Activated CD4-positive, alpha-beta T cell treated with anti-CD3 and anti-CD28 coated beads for 48 hours (primary cell): ENCODE measurements at regions not wholly inside any gene's neighbourhood (a gene's known extent, or its start where the extent isn't known, plus 50 kb on each side); places are given as distances from the start of the nearest gene placed in this dataset.
"Not testable (repeated sequence)": the region's sequence is repeated elsewhere in the genome, so short reads cannot be mapped to it uniquely, and the experiment has no call there.

Experiments used
- DNase-seq: peaks from one replicate; pipeline ENCODE4 v3.0.0-alpha.2; 2020

DNA sequence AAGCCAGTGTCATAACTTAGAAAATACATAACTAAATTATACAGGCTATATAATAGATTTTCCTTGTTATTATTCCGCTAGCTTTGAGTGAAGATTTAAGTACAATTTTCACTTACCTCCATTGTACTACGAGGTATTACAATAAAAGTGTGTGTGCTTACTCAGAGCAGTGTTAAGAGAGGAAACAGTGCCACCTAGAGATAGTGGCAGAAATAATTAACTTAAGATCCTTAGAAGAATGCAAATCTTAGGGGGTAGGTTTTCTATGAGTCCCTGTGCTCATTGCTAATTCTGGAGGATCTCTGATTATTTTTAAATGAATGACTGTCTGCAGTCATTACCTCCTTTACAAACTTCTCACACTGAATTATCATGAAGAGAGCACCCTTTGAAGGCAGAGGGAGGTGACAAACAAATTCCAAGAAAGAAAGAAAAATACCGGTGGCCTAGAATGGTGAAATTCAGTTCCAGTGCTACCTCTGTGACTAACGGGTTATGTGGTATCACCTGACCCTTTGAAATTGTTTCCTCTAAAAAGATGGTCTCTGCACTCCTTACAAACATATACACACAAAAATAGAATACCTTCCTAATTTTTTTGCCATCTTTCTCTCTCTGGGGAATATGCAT, 379.8 kb downstream of the TRIM36 start:
- DNase-seq: no peak

DNA sequence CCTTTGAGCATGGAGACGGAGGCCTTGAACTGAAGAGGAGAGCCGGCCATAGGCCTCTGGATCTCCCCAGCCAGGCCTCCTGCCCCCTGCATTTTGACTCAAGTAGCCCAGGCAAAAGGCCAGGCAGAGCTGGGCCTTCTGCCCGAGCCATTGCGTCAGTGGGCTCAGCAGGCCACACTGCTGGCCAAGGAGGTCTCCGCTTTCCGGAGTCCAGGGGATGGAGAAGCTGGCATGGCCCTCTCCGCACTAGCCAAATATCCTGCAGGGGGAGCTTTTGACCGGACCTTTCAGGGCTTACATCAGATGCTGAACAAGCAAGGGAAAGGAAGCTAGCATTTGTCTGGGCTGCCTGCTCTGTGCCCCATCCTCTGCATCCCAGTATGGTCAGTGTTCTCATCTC, 386.8 kb downstream of the TRIM36 start:
- DNase-seq: no peak

DNA sequence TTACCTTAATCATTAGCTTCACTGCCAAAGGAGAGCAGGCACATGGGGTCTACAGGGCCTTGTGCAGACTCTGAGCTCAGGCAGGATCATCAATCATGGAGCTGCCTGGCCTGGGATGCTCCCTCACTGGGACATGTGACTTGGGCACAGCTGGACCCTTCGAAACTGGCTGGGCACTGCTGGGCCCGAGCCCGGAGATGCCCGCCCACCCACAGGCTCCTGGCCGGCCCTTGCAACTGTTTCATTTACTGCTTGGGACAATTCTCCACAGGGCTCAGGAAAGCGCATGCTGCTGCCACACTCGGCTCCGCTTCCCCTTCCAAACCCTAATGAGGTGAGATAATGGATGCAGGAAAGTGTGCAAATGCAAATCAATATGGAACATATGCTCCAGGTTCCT, 387.5 kb downstream of the TRIM36 start:
- no peak for DNase-seq

DNA sequence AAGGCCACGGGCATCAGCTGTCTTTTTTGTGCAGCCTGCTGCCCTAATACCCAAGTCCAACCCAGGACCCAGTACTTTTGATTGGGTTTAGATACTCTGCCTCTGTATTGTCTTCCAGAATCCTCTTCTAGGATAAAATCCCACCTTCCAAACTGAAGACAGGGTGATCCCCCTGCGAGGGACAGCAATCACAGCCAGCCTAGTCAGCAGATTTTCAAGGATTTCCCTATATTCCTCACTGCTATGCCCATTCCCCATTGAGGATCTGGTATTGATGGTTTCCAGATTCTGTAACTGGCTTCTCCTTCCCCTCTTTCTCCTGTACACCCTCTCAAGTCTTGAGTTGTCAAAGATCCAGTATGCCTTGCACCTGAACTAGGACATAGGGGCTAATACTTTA, 389.4 kb downstream of the TRIM36 start:
- no peak for DNase-seq

DNA sequence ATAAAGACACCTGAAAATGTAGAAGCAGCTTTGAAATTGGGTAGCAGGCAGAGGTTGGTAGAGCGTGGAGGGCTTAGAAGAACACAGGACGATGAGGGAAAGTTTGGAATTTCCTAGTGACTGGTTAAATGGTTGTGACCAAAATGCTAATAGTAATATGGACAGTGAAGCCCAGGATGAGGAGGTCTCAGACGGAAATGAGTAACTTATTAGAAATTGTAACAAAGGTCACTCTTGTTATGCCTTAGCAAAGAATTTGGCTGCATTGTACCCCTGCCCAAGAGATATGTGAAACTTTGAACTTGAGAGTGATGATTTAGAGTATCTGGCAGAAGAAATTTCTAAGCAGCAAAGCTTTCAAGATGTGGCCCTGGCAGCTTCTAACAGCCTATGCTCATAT, 382.5 kb downstream of the KCNN2 start:
- no peak for DNase-seq

DNA sequence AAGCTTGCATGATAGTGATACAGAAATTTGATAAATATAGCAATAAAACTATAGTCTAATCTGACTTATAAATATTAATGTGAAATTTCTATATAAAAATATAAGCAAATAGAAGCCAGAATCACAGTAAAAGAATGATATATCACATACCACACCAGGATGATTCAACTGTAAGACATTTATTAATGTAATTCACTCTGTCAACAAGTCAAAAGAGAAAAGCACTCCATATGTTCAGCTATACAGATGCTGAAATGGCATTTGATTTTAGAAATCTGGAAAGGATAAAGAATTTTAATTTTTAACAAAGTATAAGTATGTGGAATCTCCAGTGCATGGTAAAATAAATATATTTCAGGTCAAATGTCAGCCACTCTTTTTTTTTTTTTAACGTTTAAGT, 372.4 kb downstream of the KCNN2 start:
- no peak for DNase-seq

DNA sequence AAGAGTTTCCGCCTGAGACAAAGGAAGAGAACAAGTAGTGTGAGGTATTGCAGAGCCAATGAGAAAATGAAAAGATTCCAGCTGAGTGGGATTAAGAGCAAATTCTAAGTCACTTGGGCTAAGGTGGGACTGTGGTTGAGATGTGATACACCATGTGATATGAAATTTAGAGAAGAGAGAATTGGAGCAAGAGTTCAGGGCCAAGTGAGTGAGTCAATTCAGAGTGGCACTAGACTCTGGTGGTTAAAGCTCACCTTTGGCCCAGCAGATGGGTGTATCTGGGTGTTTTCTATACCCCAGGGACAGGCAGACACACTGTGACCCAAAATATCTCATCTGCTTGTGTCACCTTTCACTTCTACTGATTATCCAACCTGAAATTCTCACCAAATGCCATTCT, 368.1 kb downstream of the KCNN2 start:
- no peak for DNase-seq

DNA sequence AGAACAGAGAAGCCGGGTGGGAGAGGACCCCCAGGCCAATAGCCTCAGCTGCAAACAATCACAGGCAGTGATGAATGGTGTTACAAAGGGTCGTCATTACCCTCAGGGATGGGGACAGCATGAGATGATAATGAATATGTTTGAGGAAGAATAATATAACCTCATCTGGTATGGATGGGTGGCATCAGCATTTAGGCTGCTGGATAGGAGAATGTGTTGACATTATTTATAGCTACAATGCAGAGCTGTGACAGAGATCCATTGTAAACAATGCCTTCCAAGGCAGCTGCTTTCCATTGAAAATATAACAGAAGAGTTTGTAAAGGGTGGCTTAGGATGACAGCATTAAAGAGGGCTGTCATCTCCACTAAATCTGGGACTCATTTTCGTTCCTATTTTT, 365.5 kb downstream of the KCNN2 start:
- no peak for DNase-seq

DNA sequence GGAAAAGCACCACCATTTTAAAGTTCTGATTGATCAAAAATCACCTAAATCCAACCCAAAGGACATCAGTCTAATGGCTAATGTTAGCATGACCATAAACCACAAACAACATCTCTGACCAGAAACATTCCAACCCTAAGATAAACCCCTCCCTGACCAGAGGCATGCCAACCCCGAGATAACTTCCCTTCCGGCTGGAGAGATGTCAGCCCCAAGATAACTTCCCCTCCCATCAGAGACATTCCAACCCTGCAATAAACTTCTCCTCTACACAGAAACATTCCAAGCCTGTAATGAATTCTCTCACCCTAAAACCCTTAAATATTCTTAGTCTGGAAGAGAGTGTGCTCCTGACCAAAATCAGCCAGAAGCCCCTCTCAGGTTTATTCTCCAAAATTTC, 364.3 kb downstream of the KCNN2 start:
- no peak for DNase-seq

DNA sequence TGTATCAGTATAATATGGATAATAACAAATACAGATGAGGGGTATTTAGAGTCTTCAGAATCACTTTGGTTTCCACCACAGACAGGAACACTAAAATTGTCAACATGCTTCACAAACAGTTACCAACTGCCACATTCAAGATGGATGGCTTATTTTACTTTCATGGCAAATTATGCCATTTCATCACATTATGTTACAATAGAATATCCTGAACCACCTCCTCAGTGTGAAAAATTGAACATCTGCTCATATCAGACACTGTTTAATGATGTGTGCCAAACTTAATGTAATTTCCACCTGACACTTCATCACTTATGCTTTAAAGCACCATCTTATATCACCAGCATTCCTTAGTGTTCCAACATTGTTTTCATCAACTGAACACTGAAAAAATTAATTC, 357.4 kb downstream of the KCNN2 start:
- DNase-seq: no peak

DNA sequence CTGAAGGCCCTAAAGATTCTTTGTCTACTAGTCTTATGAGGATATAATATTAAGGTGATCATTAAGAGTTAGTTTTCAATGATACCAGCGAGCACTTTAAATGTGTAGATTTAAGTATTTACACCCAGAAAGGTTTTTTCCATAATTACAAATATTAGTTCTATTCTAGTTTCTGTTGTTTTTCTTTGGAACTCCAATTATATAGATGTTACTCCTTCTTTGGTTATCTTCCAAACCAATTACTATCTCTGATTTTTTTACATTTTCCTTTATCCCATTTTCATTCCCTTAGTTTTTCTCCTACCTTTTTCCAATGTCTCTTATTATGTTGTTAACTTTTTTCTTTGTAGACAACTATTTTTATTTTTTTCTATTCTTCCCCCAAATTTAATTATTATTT, 355.1 kb downstream of the KCNN2 start:
- no peak for DNase-seq

DNA sequence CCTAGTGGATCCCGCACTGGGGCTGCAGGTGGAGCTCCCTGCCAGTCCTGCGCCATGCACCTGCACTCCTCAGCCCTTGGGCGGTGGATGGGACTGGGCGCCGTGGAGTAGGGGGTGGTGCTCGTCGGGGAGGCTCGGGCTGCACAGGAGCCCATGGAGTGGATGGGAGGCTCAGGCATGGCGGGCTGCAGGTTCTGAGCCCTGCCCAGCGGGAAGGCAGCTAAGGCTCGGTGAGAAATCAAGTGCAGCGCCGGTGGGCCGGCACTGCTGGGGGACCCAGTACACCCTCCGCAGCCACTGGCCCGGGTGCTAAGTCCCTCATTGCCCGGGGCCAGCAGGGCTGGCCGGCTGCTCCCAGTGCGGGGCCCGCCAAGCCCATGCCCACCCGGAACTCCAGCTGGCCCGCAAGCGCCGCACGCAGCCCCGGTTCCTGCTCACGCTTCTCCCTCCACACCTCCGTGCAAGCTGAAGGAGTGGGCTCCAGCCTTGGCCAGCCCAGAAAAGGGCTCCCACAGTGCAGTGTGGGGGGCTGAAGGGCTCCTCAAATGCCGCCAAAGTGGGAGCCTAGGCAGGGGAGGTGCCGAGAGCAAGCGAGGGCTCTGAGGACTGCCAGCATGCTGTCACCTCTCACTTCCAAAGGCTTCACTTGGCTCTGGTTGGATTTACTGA, 342.5 kb downstream of the KCNN2 start:
- not testable (repeated sequence) for DNase-seq

DNA sequence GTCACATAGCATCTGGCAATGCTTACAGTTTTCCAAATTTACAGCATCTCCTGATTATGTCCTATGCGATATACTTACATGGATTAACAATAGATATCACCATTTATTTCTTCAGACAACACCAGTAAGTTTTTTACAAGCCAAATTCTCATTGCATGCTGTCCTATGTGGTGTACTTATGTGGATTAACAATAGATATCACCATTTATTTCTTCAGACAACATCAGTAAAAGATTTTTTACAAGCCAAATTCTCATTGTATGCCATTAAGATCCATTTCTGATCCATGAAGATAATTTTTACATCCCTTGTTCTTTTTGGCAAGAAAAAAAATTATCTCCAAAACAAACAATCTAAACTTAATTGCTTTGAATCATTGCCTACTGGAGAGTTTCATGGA, 340.9 kb downstream of the KCNN2 start:
- no peak for DNase-seq

DNA sequence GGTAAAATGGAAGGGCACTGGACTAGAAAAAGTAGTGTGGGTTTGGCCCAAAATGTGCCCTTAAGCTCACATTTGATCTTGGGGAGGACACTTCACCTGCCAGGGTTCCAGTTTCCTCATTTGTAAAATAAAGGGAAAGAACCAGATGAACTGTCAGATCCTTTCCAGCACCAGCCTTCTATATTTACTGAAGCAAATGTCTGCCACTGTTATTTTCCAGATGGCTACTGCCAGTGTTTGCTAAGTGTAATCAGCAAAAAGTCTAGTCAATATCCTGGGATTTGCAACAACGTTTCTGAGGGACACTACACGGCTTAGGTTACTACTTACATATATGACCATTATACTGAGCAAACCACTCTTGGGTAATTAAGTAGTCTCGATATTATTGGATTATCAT, 340.3 kb downstream of the KCNN2 start:
- no peak for DNase-seq

DNA sequence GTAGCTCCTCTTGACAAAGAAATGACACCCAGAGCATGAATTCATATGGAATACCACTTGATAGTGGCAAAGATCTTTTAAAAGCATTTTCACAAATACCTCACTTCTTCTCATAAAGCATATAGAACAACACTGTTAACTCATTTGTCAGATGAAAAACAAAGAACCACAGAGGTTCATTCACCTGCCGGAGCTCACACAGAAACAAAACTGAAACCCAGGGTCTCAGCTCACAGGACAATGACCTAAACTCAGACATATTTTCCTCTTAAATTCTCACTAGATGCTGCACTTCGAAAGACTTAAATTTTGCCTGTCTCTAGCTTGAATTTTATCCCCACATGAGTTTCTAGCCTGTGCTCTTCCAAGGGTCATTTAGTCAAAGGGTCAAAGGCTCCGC, 339.0 kb downstream of the KCNN2 start:
- no peak for DNase-seq

DNA sequence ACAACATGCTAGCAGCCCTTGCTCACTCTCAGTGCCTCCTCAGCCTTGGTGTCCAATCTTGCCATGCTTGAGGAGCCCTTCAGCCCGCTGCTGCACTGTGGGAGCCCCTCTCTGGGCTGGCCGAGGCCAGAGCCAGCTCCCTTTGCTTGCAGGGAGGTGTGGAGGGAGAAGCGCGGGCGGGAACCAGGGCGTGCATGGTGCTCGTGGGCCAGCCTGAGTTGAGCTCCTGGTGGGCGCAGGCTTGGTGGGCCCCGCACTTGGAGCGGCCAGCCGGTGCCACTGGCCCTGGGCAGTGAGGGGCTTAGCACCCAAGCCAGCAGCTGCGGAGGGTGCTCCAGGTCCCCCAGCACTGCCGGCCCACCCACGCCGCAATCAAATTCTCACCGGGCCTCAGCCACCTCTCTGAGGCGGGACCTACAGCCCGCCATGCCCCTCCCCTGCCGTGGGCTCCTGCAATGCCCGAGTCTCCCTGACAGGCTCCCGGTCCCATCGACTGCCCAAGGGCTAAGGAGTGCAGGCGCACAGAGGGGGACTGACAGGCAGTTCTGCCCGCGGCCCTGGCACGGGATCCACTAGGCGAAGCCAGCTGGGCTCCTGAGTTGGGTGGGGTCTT, 333.5 kb downstream of the KCNN2 start:
- no peak for DNase-seq

DNA sequence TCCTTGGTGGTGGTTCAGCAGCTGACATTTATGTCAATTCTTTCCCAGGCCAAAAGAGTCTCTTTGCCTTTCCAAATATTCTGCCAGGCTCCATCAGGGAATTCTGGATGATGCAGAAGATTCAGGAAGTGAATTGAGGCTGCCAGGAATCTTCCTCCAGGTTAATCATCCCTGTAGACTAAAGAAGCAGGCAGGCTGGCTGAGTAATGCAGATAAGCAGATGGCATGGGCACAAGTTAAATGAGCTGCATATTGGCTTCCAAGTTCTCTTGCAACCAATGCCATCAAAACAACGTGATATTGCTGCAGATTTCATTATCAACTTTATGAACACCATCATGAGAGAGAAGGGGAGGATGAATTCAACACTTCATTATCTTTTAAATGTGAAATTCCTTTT, 324.5 kb downstream of the KCNN2 start:
- DNase-seq: no peak

DNA sequence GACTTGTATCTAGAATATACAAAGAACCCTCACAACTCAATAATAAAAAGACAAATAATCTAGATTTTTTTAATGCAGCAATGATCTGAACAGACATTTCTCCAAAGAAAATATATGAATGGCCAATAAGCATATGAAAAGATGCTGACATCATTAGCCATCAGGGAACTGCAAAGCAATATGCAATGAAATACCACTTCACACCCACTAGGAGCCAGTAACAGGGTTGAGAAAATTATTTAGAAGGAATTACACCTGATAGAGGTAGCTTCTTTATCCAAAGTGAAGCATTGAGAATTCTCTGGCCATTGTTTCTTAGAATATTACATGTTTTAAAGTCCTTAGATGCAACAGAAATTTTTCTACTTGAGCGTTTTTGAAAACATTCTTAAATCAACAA, 316.9 kb downstream of the KCNN2 start:
- DNase-seq: no peak

DNA sequence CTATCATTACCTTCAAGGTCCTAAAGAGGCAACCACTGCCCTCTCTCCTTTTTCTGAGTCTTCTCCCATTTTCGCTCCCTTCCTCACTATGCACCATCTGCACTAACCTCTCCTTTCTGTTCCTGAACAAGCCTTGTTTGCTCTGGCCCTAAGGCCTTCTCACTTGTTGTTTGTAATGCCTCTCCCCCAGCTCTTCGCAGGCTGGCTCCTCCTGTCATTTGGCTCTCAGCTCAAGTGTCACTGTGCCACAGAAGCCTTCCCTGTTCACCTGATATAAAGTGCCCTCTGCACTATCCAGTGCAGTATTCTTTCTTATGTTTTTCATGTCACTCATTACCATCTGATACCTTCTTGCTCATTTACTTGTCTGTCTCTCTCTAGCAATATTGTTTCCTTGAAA, 303.7 kb downstream of the KCNN2 start:
- DNase-seq: no peak

DNA sequence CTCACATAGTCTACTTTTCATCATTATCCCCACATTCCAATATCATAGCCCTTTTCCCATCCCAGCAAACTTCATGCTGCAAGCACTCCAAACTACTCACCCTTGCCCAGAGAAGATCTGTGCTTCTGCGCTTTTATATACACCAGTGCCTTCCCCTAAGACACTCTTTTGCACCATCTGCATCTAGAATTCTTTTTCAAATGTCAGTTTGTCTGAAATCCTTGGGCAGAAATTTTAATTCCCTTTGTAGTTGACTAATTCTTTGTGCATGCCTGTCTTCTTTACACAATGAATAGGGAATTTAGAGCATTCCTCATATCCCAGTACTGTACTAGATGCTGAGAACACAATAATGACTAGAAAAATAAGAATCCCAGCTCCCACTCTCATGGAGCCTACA, 298.9 kb downstream of the KCNN2 start:
- no peak for DNase-seq

DNA sequence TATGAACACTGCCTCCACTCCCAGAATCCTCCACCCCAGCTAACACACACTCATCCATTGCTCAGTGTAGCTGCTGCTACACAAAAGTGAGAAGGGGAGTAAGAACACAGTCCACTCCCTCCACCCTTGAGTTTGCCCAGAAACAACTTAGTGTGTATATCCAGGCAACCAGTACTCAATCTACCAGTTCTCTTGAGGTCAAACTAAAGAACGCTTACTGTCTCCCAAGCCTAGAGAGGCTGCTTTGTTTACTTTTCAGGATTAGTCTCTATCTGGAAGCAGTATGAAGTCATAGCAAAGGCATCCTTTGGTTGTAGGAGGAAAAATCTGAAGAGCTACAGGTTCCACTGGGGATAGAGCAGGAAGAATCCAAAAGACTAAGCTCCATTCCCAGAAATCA, 296.3 kb downstream of the KCNN2 start:
- DNase-seq: no peak

DNA sequence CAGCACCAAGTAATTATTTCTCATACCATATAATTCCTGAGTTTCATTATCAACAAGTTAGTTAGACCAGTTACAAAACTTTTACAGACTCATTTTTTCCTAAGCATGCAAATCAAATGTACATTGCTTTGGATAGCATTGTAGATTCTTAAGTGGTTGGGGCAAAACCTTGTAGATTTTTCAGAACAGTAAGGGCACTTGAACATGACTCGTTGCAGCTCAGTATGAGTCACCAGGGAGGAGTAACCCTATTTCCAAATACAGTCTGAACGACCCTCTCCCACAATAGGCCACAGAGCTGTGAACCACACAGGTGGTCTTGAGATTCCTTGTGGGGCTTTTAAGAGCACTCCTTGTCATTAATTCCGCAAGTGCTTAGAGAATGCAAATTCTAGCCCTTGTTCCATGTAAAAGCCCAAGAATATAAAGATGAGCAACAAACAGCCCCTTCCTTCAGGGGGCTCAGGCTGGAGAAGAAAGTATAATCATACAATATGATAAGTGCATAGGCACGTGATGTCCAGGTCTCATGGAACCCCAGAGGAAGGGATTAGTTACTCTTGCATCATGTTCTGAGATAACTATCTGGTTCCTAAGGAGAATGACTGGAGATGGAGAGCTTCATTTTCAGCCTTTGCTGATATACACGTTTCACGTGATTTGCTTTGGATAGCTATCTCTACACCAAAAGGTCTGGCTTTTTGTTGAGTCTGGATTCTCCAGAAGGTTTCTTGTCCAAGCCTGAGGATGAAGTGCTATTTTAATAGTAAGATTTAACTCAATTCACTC, 295.7 kb downstream of the KCNN2 start:
- DNase-seq: no peak

DNA sequence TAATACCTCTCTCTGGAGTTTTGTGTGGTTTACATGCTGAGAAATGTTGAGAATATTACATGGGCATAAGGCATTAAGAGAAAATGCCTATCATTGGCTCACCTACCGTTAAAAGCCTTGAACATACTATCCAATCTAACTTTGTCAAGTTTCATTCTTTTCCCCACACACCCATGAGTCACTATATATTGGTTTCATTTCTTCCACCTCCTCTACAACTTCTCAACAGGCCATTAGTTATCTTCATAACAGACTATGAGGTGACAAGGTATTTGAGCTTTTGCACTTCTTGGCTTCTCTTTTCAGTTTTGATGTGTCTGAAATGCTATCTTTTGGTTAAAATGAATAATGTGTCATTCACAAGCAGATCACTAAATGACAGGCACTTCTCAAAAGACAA, 288.0 kb downstream of the KCNN2 start:
- no peak for DNase-seq

DNA sequence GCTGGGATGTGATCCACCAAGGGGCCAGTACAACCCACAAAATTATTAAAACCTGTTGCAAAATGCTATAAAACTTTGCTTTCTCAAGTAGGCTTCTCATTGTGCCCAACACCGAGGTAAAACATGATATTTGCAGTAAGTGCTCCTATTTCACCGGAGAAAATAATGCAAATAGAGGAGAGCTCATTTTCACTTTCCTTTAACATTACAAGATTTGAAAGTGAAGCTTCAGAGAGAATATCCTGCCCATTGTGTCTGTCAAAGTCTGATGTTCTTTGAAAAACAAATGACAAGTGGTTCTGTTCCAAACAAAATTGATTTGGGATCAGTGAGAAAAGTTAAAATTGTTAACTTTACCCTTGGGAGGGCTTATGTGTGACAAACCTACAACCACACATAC, 287.1 kb downstream of the KCNN2 start:
- no peak for DNase-seq
